ENCODE measurements at regions not wholly inside any gene's neighbourhood (a gene's known extent, or its start where the extent isn't known, plus 50 kb on each side); places are given as distances from the start of the nearest gene placed in this dataset.

- no peak for DNase-seq
Observed at GRCh38 chr11:15889363-15890030, 466.8 kb downstream of the SOX6 start.

- no peak for DNase-seq
Observed at GRCh38 chr11:15890031-15890713, 466.2 kb downstream of the SOX6 start.

GRCh38 chr11:15893080-15893492 lies 463.3 kb downstream of the SOX6 start:
- DNase-seq: no peak

- no peak for DNase-seq
Observed at GRCh38 chr11:15896026-15896425, 460.3 kb downstream of the SOX6 start.

- DNase-seq: no peak
Observed at GRCh38 chr11:15896530-15896929, 459.8 kb downstream of the SOX6 start.

- no peak for DNase-seq
Observed at GRCh38 chr11:15897211-15897960, 459.0 kb downstream of the SOX6 start.

- DNase-seq: no peak
Observed at GRCh38 chr11:15901054-15901453, 455.3 kb downstream of the SOX6 start.

- DNase-seq: no peak
Observed at GRCh38 chr11:15901790-15902189, 454.6 kb downstream of the SOX6 start.

- no peak for DNase-seq
Observed at GRCh38 chr11:15903246-15903645, 453.1 kb downstream of the SOX6 start.

- DNase-seq: no peak
Observed at GRCh38 chr11:15905366-15906104, 450.8 kb downstream of the SOX6 start.

GRCh38 chr11:15906481-15907035 lies 449.8 kb downstream of the SOX6 start:
- DNase-seq: no peak

GRCh38 chr11:15907806-15908205 lies 448.5 kb downstream of the SOX6 start:
- no peak for DNase-seq

- no peak for DNase-seq
Observed at GRCh38 chr11:15909937-15910598, 446.3 kb downstream of the SOX6 start.

GRCh38 chr11:15910761-15911160 lies 445.6 kb downstream of the SOX6 start:
- no peak for DNase-seq

GRCh38 chr11:15911377-15912044 lies 444.8 kb downstream of the SOX6 start:
- no peak for DNase-seq

- no peak for DNase-seq
Observed at GRCh38 chr11:15912291-15912690, 444.1 kb downstream of the SOX6 start.

- DNase-seq: no peak
Observed at GRCh38 chr11:15912825-15913224, 443.5 kb downstream of the SOX6 start.

GRCh38 chr11:15913261-15913660 lies 443.1 kb downstream of the SOX6 start:
- DNase-seq: no peak

All from NCI-H1436 (cell line).